DMS114 treated with DMSO at 0.1 percent for 48 hours (cell line): ENCODE measurements at regions not wholly inside any gene's neighbourhood (a gene's known extent, or its start where the extent isn't known, plus 50 kb on each side); places are given as distances from the start of the nearest gene placed in this dataset.

Source experiments
- DNase-seq: peaks from one replicate; lab custom pipeline; 2025; ENCODE audit not compliant: unreplicated experiment; lab: John Stamatoyannopoulos, UW

DNA sequence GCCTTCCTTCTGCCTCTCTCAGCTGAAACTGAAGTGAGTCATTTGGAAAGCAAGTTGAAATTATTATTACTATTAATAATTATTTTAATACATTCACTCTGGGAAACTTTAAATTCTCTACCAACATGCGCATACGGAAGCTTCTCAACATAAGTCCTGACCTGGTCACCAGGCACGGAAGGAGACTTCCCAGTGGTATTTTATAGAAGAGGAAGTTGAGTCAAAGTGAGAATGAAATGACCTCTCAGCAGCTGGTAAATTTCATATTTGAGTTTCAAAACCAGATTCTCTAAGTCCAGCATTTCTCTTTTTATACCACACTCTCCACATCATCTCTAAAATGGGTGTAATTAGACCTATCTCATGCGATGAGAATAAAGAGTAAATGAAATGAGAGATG is 747.4 kb downstream of the VRK1 start:
- no peak for DNase-seq

DNA sequence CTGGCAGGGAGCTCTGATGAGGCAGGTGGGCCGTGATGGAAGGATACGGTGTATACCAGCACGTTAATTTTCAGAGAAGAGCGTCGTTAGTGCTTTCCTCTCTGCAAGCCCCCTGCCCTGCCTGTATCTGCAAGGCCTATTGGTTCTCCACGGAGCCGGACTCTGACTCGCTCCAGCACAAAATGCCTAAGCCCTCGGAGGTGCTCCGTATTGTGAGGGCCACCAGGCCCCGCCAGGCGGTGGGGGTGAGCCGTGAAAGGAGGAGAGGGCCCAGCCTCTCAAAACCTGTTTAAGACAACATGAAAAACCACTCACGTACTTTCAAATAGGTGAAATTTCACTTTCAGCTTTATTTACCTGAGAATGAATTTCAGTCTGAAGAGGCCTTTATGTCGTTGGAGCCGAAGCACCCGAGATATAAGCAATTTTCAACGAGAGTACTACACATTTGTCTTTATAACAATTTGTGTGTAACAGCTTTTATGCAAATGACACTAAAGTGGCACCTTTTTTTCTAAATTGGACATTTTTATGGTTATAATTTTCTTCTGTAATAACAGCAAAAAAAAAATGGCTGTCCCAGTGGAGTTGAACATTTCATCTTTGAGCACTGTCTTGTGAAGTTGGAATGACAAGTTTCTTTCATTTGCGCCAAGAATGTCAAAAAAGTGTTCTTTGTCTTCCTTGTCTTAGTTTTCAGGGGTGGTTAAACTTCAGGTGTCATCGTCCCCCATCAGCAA is 749.5 kb downstream of the VRK1 start:
- no peak for DNase-seq

DNA sequence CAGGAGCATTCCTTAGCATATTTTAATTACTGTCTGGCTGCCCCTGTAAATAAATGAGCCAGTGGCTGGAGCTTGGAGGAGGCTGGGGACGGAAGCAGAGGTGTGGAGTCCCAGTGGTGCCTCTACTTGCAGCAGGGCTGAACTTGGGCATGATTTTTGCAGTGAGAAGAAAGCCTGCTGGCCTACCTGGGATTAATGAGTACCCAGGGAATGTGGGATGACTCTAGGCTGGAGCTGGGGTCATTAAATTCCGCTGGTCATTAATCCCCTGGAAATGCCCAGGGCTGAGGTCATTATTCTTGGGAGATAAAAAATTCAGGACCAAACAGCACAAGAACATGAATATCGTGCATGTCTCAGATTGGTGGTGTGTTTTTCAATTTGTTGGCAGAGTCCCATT is 753.3 kb downstream of the VRK1 start:
- DNase-seq: no peak

DNA sequence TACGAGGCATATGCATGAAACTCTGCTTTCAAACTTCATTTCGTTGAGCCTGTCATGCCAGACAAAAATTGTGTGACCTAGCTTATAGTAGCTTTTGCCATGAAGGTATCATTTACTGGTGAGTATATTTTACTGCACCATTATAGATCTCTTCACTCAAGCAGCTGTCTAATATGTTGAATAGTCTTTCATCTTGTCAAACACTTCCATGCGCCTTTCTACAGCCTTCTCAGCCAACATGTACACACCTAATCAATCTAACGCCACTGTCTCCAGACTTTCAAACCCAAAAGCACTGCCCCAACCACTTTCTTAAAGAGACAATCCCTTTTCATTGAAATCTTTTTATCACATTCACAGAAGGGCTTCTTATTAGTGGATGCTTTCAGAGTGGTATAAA is 757.4 kb downstream of the VRK1 start:
- DNase-seq: no peak

DNA sequence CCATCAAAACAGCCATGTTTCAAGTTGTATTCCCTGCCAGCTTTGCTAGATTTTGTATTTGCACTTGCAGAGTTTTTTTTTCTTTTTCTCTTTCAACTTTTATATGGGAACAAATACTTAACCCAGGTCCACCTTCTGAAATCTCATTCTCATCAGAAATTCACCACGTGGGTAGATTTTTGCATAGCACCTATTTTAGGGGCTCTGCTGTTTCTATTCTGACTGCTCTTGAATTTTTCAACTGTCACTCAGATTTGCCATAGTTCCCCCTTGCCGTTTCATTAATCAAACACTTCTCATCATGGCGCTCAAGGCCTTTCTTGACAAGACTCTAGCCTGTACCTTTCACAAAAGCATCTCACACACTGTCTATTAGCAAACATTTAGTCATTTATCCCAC is 767.2 kb downstream of the VRK1 start:
- no peak for DNase-seq

DNA sequence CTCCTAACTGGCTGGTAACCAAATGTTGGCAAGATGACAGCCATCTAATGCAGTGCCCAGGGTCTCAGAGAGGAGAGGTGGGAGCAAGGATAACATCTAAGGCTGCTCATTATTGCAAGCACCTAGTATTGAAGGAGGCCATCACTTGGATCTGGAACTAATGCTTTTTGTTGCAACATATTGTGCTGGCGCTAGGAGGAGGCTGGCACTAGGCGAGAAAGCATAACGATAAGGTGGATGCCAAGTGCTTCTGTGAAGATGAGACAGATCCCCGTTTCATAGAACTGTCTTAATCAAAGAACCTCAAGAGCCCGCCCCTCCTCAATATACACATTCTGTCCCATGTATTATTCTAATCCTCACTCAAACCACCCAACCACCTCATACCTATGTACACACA is 774.0 kb downstream of the VRK1 start:
- DNase-seq: no peak

DNA sequence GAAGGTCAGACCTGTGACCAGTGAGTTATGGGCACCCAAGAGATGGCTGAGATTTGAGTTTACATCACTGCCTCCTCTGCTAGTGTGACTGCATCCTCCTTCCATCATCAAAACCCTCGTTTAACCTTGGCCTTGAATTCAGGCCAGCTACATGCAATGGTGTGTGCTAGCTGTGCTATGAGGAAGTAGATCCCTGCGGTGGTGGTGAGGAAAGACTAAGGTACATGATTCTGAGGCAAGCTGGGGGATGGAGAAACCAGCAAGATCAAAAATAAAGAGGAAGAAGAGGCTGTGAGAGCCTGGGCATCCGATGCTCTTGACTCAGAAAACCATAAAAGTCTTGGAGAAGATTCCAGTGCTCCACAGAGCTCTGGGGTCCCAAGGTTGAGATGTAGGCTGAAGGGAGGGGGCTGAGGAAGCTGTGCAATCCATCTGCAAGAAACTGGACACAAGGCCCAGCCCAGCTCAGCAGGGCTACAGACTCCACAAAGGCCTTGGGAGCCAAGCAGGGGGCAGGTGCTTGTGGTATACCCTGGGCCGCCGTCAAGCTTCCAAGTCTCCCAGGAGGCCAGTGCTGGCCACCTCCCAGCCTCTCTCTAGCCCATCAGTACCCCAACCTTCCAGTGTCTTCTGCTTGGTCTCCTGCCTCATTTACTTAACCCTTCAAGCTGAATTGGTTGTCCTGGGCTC is 774.8 kb downstream of the VRK1 start:
- DNase-seq: no peak

DNA sequence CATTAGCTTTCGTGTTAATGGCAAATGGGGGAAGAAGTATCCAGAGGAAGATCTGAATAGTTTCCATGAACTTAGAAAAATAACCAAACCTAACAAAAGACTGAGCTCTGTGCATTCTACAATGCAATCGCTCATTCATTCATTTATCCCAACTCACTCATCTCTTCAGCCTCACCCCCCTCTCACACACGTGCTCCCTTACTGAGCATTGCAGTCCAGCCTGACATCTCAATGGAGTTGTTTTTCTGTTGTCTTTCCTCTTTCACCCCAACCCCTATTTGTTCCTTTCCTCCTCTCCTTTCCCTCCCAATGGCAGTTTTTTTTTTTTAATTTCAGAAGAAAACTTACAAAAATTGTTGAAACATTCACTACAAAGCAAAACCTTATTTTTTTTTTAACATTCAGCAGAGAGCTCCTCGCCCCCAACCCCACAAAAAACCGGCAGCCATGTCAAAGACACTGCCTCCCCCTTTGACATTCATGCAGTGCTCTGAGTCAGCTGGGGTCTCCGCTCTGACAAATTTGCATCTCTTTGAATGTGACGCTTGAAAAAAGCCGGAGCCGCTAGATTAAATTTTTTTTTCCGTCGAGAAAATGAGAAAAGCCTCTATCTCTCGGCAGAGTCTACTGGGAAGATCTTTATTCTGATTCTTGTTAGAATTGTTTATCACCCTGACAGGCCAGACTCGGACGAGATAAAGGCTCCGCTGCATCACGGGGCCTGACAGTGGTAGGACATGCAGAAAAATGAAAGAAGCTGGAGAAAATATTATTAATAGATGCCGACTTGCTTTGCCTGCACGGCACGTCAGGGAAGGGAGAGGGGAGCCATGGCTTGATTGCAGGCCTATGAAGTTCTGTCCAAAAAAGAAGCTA is 775.6 kb downstream of the VRK1 start:
- DNase-seq: no peak

DNA sequence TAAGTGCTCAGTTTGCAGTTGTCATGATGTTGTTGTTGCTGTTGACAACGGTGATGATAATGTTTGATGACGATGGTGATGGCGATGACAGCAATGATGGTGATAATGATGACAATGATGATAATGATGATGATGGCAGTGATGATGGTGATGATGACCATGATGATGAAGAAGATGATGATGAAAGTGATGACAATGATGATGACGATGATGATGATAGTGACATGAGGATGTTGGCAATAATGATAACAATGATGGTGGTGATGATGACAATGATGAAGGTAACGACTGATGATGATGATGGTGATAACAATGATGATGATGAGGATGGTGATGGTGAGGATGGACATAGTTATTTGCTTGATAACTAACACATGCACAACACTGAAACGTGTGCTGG is 778.5 kb downstream of the VRK1 start:
- no peak for DNase-seq

DNA sequence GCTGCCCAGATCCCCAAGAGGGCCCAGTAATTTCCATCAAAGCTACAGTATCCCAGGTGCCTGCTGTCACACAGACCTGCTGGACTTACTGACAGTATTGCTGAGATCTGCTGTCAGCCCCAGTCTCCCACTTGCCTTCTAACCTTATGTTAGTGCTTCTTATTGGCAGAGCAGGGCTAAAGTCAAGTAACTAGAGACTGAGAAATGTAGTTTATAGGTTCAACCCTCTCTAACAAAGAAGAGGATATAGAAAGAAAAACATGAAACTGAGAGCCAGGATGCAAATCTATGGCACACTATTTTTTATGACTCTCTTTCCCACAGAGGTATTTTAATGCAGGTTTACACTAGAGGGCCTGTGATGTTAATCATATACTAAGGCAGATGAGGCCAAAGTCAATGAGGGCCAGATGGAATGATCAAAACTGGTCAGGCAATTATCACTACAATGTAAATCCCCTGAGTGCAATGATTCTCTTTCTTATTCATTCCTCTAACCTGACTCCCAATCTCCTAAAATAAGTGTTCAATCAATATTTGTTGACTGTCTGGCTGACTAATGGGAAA is 781.9 kb downstream of the VRK1 start:
- no peak for DNase-seq

DNA sequence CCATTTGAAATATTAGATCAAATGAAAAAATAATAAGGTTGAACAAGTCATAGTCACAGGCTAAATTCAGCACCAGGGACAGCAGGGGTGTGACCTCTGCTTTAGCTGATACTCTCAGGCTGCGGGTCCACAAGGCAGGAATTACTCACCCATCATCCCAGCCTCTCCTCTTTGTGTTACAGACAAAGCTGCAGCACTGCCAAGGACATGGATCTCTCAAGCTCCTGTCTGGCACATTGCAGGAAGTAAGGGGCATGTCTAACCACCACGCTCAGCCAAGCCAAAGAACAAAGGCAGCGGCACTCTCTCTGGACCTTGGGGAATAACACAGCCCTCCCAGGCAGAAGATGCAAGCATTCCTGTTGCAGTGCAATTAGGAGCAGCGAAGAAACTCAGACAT is 783.8 kb downstream of the VRK1 start:
- DNase-seq: no peak

DNA sequence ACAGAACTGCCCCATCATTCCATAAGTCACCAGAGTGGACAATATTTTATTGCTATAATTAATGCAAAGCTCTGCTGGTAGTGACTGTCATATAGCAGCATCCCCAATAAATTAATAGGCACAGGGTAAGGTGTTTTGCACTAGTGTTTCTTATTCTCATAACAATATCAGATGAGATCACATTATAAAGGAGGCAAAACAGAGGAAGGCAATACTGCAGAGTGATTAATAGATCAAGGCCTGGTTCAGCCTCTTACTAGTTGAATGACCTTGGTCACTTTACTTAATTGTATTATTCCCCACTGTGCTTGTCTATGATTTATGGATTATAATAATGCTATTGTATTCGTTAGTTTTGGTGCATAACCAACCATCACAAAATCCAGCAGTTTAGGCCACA is 784.8 kb downstream of the VRK1 start:
- DNase-seq: no peak

DNA sequence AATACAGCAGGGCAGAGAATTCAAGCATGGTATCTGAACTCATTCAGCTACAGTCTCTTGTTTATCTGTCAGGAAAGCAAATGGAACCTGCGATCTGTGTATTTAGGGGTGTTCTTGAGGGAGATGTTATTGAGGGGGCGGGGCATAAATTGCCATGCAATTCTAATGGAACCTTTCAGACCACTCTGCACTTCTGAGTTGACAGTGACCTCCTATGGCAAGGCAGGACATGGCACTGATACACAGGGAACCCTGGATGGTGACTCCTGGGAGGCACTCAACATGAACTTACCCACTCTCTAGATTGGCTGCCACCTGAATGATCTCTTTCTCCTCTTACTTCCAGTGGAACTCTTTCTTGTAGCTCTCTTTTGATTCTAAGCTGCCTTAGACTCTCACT is 787.3 kb downstream of the VRK1 start:
- DNase-seq: no peak

DNA sequence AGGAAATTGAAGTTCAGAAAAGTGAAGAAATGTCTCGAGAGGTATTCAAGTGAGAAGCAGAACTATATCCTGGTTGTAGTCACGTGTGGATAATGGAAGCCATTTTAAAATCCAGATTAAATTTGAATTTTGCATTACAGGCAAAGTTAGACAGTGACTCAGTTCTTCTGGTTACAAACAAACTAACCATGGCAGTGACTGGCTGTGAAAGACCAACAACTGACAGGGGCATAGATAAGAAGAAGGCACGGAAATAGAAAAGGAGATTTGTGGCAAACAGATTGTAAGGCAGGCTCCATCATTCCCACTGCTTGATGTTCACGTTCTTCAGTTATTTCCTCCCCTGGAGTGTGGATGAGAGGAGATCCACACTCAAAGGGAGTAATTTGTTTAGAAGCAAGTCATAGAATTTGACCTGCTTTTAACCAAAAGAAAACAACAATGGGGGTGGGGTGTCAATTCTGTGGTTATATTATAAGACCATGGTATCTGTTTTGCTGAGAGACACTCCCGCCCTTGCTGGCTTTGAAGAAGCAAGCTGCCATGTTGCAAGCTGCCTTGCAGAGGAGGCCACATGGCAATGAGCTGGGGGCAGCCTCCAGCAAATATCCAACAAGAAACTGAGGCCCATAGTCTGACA is 795.3 kb downstream of the VRK1 start:
- no peak for DNase-seq

DNA sequence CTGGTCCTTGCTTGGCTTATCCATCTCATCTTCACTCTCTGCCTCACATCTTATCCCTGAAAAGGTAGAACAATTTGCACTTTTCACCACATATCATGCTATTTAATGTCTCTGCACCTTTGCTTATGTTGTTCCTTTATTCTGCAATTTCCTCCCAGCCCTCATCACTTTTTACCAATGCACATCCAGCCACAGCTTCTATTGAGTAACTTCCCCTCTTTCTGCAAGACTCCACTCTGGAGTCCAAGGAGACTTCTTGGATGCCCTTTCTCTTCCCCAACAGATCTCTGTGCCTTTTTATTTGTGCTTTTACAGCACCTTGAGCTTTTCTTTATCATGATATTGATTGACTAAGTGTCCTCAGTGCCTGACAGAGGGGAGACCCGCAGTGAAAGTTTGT is 797.1 kb downstream of the VRK1 start:
- no peak for DNase-seq

DNA sequence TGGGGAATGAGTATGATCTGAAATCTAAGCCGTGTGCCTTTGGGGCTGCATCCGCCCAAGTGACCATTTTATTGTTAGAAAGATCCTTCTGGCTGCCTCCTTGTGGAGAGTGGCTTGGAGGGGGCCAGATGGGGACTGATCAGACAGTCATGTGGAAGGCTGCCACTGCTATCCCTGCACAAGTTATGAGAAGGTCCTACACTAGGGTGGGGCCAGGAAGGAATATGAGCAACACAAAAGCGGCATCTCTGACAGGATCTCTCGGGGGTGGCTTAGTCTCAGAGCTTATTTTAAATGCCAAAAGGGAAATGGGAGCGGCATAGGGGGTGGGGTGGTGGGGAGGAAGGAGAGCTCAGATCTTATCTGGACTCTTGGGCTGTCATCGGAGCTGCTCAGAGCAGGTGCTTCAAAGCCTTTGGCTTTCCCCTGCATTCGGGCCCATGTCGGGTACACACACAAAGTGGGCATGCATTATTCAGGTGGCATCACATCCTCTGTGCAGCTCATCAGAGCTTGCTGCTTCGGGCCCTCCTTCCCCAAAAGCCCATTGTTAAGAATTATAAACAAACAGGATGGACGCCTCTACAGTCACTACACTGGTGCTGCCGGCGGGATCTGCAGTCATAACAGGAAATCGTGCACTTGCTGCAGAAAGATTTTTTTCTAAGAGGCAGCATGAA is 805.4 kb downstream of the VRK1 start:
- no peak for DNase-seq

DNA sequence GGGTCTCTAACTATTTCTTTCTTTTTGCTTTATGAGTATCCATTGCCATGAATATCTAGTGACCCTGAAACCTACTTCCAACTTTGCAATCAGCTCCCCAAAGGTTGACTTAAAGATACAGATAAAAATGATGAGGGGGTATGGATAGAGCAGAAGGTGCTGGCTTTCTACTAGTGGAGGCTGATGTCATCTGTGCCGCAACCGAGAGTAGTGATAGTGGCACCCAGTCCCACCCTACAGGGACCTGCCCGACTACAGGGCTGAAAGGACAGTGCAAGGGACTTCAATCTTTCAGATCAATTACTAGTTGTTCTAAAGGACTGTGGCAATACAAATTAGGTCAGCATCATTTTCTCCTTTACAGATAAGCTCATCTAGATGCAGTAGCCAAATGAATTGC is 806.0 kb downstream of the VRK1 start:
- no peak for DNase-seq

DNA sequence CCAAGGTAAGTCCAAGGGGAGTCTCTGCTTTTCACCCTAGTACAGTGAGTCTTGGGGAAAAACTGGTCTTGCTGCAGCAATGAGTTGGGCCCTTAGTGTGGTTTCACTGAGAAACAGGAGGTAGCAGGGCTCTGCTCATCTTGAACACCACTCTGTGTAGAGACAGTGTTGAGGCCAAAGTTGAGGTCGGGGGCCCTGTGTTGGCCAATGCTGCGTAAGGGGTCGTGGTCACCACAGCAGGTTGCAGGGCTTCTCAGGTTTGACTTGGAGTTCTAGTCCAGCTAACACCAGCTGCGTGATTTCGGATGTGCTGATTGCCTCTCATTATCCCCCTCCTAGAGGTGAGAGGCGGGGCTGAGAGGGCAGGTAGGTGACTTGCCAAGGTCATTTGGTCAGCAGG is 807.5 kb downstream of the VRK1 start:
- no peak for DNase-seq

DNA sequence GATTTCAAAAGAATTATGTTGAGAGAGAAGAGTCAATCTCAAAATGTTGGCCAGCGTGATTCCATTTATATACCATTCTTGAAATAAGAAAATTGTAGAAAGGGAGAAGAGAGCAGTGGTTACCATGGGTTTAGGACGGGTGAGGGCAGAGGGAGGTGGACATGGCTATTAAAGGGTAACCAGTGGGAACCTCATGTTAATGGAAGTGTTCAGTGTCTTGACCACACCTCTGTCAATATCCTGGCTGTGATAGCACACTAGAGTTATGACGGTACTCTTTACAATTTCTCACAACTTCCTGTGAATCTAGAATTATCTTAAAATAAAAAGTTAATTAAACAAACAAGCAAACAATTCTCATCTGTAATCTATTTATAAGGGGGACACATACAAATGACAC is 821.2 kb downstream of the VRK1 start:
- no peak for DNase-seq

DNA sequence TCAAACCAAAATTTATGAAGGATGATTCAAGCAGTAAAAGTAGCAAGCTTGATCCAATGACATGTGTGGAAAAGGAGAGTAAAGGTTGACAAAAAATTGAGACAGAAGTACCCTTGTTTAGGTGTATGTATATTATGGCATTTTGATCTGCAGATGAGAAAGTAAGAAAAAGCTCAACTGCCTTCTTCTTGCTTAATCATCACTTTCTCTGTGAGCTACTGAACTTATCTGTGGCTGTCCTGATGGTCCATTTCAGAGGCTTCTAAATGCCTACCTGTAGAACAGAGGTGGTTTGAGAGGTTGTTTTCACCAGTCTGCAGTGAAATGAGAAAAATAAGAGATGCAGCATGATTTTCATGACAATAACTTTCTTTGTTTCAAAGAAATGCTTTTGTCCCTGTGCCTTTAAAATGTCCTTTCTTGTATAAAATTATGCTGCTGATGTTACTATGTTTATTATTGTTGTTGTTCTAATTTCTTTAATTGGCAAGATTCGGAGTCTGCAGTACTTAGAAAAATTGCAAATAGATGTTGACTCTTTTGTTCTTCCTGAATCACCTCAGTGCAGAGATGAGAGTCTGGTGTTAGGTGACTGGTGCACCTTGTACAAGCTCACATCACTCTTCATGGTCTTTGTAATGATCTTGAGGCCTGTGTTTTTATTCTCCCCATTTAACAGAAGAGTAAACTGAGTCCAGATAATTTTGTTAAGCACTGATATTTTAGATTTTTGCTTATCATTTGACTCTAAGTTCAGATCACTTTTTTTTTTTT is 821.9 kb downstream of the VRK1 start:
- no peak for DNase-seq
